Parathyroid adenoma (tissue), 2 donors: ENCODE measurements at regions not wholly inside any gene's neighbourhood (a gene's known extent, or its start where the extent isn't known, plus 50 kb on each side); places are given as distances from the start of the nearest gene placed in this dataset.

Source experiments
- H2AFZ ChIP-seq: fragments of 300-600 bp; sonication (generic); one replicate; pipeline ENCODE4 v1.7.0; 2017; ENCODE audit warnings: antibody characterized with exemption, mild to moderate bottlenecking
- H3K27ac ChIP-seq: fragments of 300-600 bp; sonication (generic); one replicate; pipeline ENCODE4 v1.7.0; 2017
- H3K27me3 ChIP-seq: fragments of 300-600 bp; sonication (generic); one replicate; pipeline ENCODE4 v1.7.0; 2017; ENCODE audit warnings: low read length; ENCODE audit not compliant: control insufficient read depth, insufficient read depth
- H3K36me3 ChIP-seq: fragments of 300-600 bp; sonication (generic); one replicate; pipeline ENCODE4 v1.7.0; 2017; ENCODE audit warnings: low read length; ENCODE audit not compliant: control insufficient read depth, insufficient read depth
- H3K4me1 ChIP-seq: fragments of 300-600 bp; sonication (generic); one replicate; pipeline ENCODE4 v1.7.0; 2017; ENCODE audit warnings: control low read depth
- H3K4me2 ChIP-seq: fragments of 300-600 bp; sonication (generic); one replicate; pipeline ENCODE4 v1.7.0; 2017; ENCODE audit warnings: low read length
- H3K4me3 ChIP-seq: fragments of 300-600 bp; sonication (generic); one replicate; pipeline ENCODE4 v1.7.0; 2017; ENCODE audit warnings: low read depth, low read length
- H3K79me2 ChIP-seq: fragments of 300-600 bp; sonication (generic); one replicate; pipeline ENCODE4 v1.7.0; 2017; ENCODE audit warnings: control low read depth
- H3K9ac ChIP-seq: fragments of 300-600 bp; sonication (generic); one replicate; pipeline ENCODE4 v1.7.0; 2017; ENCODE audit warnings: mild to moderate bottlenecking
- H3K9me3 ChIP-seq: fragments of 300-600 bp; sonication (generic); one replicate; pipeline ENCODE4 v1.7.0; 2017; ENCODE audit warnings: low read length; ENCODE audit not compliant: control insufficient read depth
- TF ChIP-seq, protein P1 (sequence below): fragments of 300-600 bp; sonication (generic); IDR thresholded peaks from one replicate; pipeline ENCODE4 v1.7.0; 2017; ENCODE audit warnings: antibody characterized with exemption, mild to moderate bottlenecking
- donor health status: primary hyperparathyroidism.

DNA sequence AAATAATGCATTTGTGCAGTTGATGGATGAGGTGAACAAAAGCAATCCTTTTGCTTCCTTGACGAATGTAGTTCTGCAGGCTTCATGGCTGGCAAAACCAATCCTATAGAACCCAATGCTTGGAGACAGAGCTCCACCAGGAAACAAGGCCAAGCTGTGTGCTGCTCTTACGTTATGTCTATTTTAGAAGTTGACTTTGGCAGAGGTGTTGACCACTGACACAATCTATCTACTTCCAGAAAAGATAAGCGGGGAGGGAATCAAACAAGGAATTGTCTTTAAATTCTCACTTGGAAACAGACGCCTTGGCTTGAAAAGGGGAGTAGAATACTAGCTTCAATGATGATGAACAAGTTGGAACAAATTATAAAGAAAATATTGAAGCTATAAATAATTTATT, 211.2 kb downstream of the SETD4 start:
- Histone ChIP-seq H3K4me2 (no peak overlapping the region), H2AFZ (no peak overlapping the region), H3K27ac (no peak overlapping the region), H3K9ac (no peak overlapping the region), H3K4me3 (no peak overlapping the region), H3K27me3 (no peaks in the 10 kb centered on the region), H3K79me2 (no peaks in the 10 kb centered on the region), H3K36me3 (no peaks in the 10 kb centered on the region), H3K4me1 (no peaks in the 10 kb centered on the region), H3K9me3 (no peaks in the 10 kb centered on the region)
- TF ChIP-seq, protein P1, sequence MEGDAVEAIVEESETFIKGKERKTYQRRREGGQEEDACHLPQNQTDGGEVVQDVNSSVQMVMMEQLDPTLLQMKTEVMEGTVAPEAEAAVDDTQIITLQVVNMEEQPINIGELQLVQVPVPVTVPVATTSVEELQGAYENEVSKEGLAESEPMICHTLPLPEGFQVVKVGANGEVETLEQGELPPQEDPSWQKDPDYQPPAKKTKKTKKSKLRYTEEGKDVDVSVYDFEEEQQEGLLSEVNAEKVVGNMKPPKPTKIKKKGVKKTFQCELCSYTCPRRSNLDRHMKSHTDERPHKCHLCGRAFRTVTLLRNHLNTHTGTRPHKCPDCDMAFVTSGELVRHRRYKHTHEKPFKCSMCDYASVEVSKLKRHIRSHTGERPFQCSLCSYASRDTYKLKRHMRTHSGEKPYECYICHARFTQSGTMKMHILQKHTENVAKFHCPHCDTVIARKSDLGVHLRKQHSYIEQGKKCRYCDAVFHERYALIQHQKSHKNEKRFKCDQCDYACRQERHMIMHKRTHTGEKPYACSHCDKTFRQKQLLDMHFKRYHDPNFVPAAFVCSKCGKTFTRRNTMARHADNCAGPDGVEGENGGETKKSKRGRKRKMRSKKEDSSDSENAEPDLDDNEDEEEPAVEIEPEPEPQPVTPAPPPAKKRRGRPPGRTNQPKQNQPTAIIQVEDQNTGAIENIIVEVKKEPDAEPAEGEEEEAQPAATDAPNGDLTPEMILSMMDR = no peak

DNA sequence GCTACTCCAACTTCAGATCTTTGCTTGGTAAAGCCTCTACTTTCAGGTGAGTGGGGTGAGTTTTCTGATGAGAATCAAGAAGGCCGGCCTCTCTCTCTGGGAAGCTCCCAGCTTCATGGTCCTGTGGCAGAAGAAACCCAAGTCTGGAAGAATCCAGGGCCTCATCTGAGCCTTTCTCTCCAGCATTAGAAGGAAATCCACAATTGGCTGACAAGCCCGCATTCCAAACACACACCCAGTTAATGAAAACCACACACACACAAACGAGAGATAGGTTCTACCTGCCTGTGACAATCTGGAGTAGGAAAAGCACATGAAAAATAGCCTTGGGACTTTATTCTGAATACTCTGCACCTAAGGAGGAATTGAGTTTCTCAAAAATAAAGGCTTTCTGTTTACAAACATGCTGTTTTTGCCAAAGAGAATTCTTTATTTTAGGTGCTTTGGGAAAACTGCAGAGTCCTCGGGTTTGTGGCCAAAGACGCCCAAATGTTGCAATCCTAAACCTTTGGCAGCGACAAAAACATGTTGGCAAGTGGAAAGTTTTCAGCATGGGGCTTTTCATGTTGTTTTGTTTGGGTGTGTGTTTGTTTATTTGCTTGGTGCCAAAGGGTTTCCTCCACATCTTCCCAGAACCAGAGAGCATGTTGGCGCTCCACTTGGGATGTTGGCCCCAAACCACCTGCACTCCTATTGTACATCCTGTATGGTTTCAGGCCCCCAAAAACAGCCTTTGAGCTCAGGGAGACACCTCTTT, 216.2 kb downstream of the SETD4 start:
- no peak overlapping the region for H3K27ac ChIP-seq
- no peaks in the 10 kb centered on the region for H3K4me1 ChIP-seq
- TF ChIP-seq, protein P1 = no peak
- no peaks in the 10 kb centered on the region for H3K27me3 ChIP-seq
- no peak overlapping the region for H3K4me3 ChIP-seq
- H3K9me3 ChIP-seq = no peaks in the 10 kb centered on the region
- H3K79me2 ChIP-seq = no peaks in the 10 kb centered on the region
- no peak overlapping the region for H3K9ac ChIP-seq
- H3K4me2 ChIP-seq = no peak overlapping the region
- no peaks in the 10 kb centered on the region for H3K36me3 ChIP-seq
- H2AFZ ChIP-seq = no peak overlapping the region

DNA sequence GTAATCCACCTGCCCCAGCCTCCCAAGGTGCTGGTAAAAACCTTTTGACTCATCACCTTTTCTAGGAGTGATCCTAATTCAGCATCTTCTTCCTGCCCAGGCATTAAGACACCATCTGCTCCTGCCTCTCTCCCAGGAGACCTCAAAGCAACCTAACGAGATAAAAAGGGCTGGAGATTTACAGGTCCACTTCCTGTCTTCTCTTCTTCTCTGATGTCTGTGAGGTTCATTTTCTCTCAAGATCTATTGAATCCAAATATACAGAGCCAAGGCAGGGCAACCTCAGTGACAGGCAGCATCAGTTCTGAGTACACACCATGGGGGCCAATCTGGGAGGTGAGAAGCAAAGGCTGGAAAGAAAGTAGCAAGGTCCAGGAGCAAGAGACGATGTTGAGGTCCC, 219.4 kb downstream of the SETD4 start:
- no peaks in the 10 kb centered on the region for H3K27me3 ChIP-seq
- no peak overlapping the region for H3K4me2 ChIP-seq
- no peaks in the 10 kb centered on the region for H3K36me3 ChIP-seq
- H2AFZ ChIP-seq = no peak overlapping the region
- TF ChIP-seq, protein P1 = no peak
- H3K9ac ChIP-seq = no peak overlapping the region
- H3K4me1 ChIP-seq = no peaks in the 10 kb centered on the region
- H3K9me3 ChIP-seq = no peaks in the 10 kb centered on the region
- no peak overlapping the region for H3K4me3 ChIP-seq
- no peaks in the 10 kb centered on the region for H3K79me2 ChIP-seq
- H3K27ac ChIP-seq = no peak overlapping the region

DNA sequence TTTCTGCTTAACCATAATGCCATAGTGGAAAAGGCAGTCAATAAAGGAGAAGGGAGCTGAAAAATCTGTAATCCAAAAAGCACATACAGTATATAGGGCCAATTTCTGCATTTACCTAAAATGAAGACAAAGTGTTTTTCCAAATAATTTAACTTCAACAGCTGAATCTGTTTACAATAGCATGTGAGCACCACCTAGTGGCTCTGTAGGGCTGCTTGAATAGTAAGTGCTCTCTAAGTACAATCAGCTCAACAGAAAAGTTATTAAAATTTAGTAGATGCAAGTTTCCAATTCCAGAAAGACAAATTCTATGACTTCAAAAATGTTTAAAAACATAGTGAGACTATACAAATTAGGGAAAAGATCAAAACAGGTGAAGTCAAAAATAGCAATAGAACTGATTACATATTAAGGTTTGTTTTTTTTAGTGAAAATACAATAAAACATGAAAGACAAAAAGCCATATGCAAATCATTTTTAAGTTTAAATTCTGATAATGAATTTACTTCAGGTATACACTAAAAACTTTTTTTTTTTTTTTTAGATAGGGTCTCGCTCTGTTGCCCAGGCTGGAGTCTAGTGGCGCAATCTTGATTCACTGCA, 220.0 kb downstream of the SETD4 start:
- no peaks in the 10 kb centered on the region for H3K4me1 ChIP-seq
- H3K4me3 ChIP-seq = no peak overlapping the region
- no peaks in the 10 kb centered on the region for H3K9me3 ChIP-seq
- no peak overlapping the region for H3K27ac ChIP-seq
- TF ChIP-seq, protein P1 = peak; percentile 48
- no peaks in the 10 kb centered on the region for H3K27me3 ChIP-seq
- H3K79me2 ChIP-seq = no peaks in the 10 kb centered on the region
- H3K4me2 ChIP-seq = no peak overlapping the region
- no peaks in the 10 kb centered on the region for H3K36me3 ChIP-seq
- H3K9ac ChIP-seq = no peak overlapping the region
- H2AFZ ChIP-seq = no peak overlapping the region
